ENCODE measurements at regions not wholly inside any gene's neighbourhood (a gene's known extent, or its start where the extent isn't known, plus 50 kb on each side); places are given as distances from the start of the nearest gene placed in this dataset.

DNA sequence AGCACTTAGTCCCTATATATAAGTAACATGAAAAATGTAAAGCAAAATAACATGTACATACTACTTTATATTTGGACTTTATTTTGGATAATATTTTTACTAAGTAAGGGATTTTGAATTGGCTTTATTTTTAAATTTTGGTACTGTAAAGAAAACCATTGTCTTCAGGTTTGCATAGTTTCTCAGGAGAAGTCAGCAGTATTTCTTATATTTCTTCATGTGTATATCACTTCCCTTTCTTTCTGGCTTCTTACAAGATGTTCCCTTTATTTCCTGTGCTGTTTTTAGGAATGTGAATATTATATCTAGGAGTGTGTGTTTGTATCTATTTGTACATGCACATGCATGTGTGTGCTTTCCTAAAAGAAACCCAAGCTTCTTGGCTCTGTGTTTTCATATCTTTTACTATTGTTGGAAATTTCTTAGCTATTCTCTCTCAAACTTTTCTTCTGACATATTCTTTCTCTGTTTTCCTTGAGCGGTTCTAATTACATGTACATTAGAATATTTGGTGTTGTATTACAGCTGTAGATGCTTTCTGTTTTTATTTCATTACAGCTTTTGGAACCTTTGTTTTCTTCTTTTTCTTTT lies 1549.7 kb upstream of the ACVR2A start:
- H3K9me3 ChIP-seq (ENCODE audit: control insufficient read depth, insufficient read depth, low read depth, low read length) = no peaks in the 10 kb centered on the region; the same call in 1 of the 2 replicates
- H3K27ac ChIP-seq (ENCODE audit: extremely low read depth, low read depth, low read length) = no peak overlapping the region
- TF ChIP-seq SETDB1 (IDR thresholded peaks at IDR 0.05; ENCODE audit: insufficient read length, low read length) = peak; percentile 95
- peak; percentile 45; the same call in 1 of the 2 replicates for TF ChIP-seq ZNF558 (tag by site-specific recombination; IDR thresholded peaks at IDR 0.05)
- no peak for TF ChIP-seq ZNF223 (tag by site-specific recombination; IDR thresholded peaks at IDR 0.05)
- TF ChIP-seq TRIM28 (IDR thresholded peaks at IDR 0.05; ENCODE audit: borderline replicate concordance, low read length) = peak; percentile 98
- ChIA-PET POLR2A (no interaction called here), CTCF (no interaction called here)
- no peaks in the 10 kb centered on the region for H3K4me1 ChIP-seq (ENCODE audit: control insufficient read depth, insufficient read depth, low read length)
- no peak overlapping the region for H3K4me3 ChIP-seq (ENCODE audit: low read depth, low read length)
- H3K36me3 ChIP-seq (ENCODE audit: control insufficient read depth in 2 of 2, insufficient read depth in 1 of 2, low read length in 2 of 2) = no peaks in the 10 kb centered on the region

DNA sequence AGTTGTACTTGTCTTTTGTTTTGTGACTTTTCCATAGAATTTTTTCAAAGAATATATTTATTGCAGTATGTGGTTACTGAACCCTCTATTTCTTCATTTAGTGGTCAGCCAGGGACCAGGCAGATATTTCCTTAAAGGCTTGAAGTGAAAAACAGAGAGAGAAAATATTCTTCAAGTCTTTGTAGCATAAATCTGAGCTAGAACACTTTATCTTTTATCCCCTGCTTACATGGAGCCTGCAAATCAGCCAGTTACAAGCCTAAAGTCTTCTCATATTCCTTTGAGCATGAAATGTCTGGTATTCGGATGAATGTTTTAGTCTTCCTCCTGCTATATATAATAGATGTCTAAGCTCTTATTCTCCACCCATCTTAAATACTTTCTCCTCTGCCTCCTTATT lies 1557.5 kb upstream of the ACVR2A start:
- TF ChIP-seq GLIS1 (tag by site-specific recombination; IDR thresholded peaks at IDR 0.05) (no peak), TCF7L2 (IDR thresholded peaks at IDR 0.05; ENCODE audit: borderline replicate concordance, low read depth, low read length) (no peak), ZNF202 (tag by site-specific recombination; IDR thresholded peaks at IDR 0.05; ENCODE audit: borderline replicate concordance) (no peak)
- Histone ChIP-seq H3K36me3 (ENCODE audit: control insufficient read depth in 2 of 2, insufficient read depth in 1 of 2, low read length in 2 of 2) (no peaks in the 10 kb centered on the region), H3K9me3 (ENCODE audit: control insufficient read depth, insufficient read depth, low read depth, low read length) (no peaks in the 10 kb centered on the region), H3K27ac (ENCODE audit: extremely low read depth, low read depth, low read length) (no peak overlapping the region), H3K4me1 (ENCODE audit: control insufficient read depth, insufficient read depth, low read length) (no peaks in the 10 kb centered on the region), H3K4me3 (ENCODE audit: low read depth, low read length) (no peak overlapping the region)
- ChIA-PET POLR2A (no interaction called here), CTCF (interaction anchor here (0.9 kb wide), 1 partner anchor 20 kb away, joined by 3 read pairs; no protein-coding TSS in a partner anchor)

DNA sequence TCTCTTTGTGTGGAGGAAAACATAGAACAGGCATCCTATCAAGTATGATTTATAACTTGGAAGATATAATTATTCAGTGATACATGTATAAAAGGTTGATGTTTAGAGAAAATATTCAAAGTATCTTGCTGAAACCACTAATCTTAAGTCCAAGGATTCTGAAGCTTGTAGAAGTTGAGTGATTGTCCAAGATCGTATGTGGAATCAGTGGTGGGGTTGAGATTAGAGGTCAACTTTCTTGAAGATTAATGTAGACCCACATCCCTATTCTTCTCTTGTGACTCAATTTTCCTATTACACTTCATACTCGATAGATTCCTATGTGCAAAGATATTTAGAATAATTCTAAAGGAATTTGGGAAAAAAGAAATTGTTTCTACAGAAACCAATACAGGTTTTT lies 1565.9 kb upstream of the ACVR2A start:
- H3K27ac ChIP-seq (ENCODE audit: extremely low read depth, low read depth, low read length) = no peak overlapping the region
- POLR2A ChIA-PET = no interaction called here
- no peak for TF ChIP-seq ZNF560 (tag by site-specific recombination; IDR thresholded peaks at IDR 0.05; ENCODE audit: borderline replicate concordance)
- no peak for TF ChIP-seq ZNF514 (tag by site-specific recombination; IDR thresholded peaks at IDR 0.05)
- TF ChIP-seq ZNF354C (tag by site-specific recombination; IDR thresholded peaks at IDR 0.05; ENCODE audit: borderline replicate concordance, low read depth) = no peak
- no peak for TF ChIP-seq ZNF335 (tag by site-specific recombination; conservative IDR thresholded peaks at IDR 0.05)
- no peak for TF ChIP-seq SP7 (tag by site-specific recombination; IDR thresholded peaks at IDR 0.05)
- TF ChIP-seq ZNF157 (tag by site-specific recombination; IDR thresholded peaks at IDR 0.05) = no peak
- no peak for TF ChIP-seq ZNF169 (tag by site-specific recombination; IDR thresholded peaks at IDR 0.05)
- no peak for TF ChIP-seq ZFP41 (tag by site-specific recombination; IDR thresholded peaks at IDR 0.05; ENCODE audit: borderline replicate concordance)
- no peak for TF ChIP-seq ZNF174 (tag by site-specific recombination; IDR thresholded peaks at IDR 0.05)
- TF ChIP-seq TRIM28 (IDR thresholded peaks at IDR 0.05; ENCODE audit: borderline replicate concordance, low read length) = no peak
- TF ChIP-seq HOXD13 (CRISPR knock-in tag; IDR thresholded peaks at IDR 0.05; ENCODE audit: borderline replicate concordance) = no peak
- no peak for TF ChIP-seq ZNF544 (tag by site-specific recombination; IDR thresholded peaks at IDR 0.05)
- TF ChIP-seq, protein P1, sequence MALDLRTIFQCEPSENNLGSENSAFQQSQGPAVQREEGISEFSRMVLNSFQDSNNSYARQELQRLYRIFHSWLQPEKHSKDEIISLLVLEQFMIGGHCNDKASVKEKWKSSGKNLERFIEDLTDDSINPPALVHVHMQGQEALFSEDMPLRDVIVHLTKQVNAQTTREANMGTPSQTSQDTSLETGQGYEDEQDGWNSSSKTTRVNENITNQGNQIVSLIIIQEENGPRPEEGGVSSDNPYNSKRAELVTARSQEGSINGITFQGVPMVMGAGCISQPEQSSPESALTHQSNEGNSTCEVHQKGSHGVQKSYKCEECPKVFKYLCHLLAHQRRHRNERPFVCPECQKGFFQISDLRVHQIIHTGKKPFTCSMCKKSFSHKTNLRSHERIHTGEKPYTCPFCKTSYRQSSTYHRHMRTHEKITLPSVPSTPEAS (tag by site-specific recombination; IDR thresholded peaks at IDR 0.05) = no peak
- TF ChIP-seq WT1 (tag by site-specific recombination; IDR thresholded peaks at IDR 0.05) = no peak
- TF ChIP-seq FEZF1 (tag by site-specific recombination; IDR thresholded peaks at IDR 0.05) = no peak
- TF ChIP-seq ZNF423 (tag by site-specific recombination; IDR thresholded peaks at IDR 0.05) = no peak
- H3K9me3 ChIP-seq (ENCODE audit: control insufficient read depth, insufficient read depth, low read depth, low read length) = no peaks in the 10 kb centered on the region
- no peak overlapping the region for H3K4me3 ChIP-seq (ENCODE audit: low read depth, low read length)
- H3K4me1 ChIP-seq (ENCODE audit: control insufficient read depth, insufficient read depth, low read length) = no peaks in the 10 kb centered on the region
- CTCF ChIA-PET = no interaction called here
- no peaks in the 10 kb centered on the region for H3K36me3 ChIP-seq (ENCODE audit: control insufficient read depth in 2 of 2, insufficient read depth in 1 of 2, low read length in 2 of 2)

Data from HEK293 (cell line).